ENCODE measurements at regions not wholly inside any gene's neighbourhood (a gene's known extent, or its start where the extent isn't known, plus 50 kb on each side); places are given as distances from the start of the nearest gene placed in this dataset.

DNA sequence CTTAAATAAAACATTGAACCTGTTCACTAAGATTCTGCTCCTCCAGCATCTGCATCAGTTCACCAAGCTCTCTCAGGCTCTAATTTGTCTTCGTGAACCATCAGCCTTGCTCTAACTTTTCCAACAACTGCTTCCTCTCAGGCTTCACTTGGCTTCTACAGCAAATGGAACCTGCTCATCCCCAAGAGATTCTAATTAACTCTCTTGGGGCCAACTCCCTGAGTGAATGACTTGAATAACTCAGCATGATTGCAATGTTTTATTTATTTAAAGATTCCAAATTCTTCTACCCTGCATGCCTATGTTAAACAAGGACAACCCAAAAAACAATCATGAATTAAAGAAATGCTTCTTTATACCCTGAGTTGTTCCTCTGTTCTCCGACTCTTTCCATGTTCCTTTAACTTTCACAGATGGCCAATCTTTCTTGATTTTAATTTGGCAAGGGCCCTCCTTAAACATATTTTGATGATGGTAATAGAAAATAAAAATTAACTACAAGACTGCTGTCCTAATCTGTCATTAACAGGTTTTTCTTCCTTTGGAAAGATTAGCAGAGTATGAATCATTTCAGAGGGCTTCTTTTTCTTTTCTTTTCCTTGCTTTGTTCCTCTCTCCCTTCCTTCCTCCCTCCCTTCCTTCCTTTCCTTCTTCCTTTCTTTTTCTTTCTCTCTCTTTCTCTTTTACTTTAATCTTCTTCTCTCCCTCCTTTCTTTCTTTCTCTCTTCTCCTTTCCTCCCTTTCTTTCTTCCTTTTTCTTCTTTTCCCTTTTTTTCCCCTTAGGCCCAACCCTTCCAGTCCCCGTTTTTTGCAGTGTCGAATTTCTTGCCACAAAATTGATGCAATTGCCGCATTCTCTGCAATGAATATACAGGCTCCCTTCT, 195.0 kb upstream of the RHOBTB1 start:
- H3K4me3 ChIP-seq = no peak overlapping the region
- H3K9me3 ChIP-seq = no peaks in the 10 kb centered on the region
- ATAC-seq (no peak), DNase-seq (no peak)
- H3K27ac ChIP-seq = no peak overlapping the region
- TF ChIP-seq CTCF (IDR thresholded peaks at IDR 0.05) = no peak
- no peaks in the 10 kb centered on the region for H3K4me1 ChIP-seq
- no peaks in the 10 kb centered on the region for H3K27me3 ChIP-seq
- intact Hi-C loops (cut with DNase I) = no loop called here
- H3K36me3 ChIP-seq = no peaks in the 10 kb centered on the region

DNA sequence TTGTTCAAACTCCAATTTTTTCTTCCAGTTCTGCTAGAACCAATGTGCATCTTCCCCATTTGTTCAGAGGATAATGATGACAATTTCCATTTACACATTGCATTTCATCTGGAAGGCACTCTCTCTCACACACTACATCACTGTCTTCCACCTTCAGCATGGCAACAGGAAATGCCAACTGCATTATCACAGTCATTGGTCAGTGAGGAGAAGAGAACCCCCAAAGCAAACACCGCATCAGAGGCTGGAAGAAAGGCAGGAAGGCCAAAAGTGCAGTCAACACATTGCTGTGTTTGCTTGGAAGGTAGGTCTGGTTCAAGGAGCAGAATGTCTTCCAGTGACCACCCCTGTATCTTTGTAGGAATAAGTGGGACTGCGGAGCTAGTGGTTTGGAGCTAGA, 192.2 kb upstream of the RHOBTB1 start:
- H3K4me1 ChIP-seq = no peaks in the 10 kb centered on the region
- intact Hi-C loops (cut with DNase I) = no loop called here
- DNase-seq (no peak), ATAC-seq (no peak)
- H3K9me3 ChIP-seq = no peaks in the 10 kb centered on the region
- H3K27ac ChIP-seq = no peak overlapping the region
- no peak overlapping the region for H3K4me3 ChIP-seq
- no peak for TF ChIP-seq CTCF (IDR thresholded peaks at IDR 0.05)
- H3K27me3 ChIP-seq = no peaks in the 10 kb centered on the region
- no peaks in the 10 kb centered on the region for H3K36me3 ChIP-seq

GRCh38 chr10:61135276-61135721, 191.3 kb upstream of the RHOBTB1 start:
- H3K4me3 ChIP-seq = no peak overlapping the region
- no peak for DNase-seq
- H3K27ac ChIP-seq = no peak overlapping the region
- intact Hi-C loops (cut with DNase I) = no loop called here
- no peaks in the 10 kb centered on the region for H3K4me1 ChIP-seq
- no peaks in the 10 kb centered on the region for H3K27me3 ChIP-seq
- TF ChIP-seq CTCF (IDR thresholded peaks at IDR 0.05) = no peak
- H3K9me3 ChIP-seq = no peaks in the 10 kb centered on the region
- H3K36me3 ChIP-seq = no peaks in the 10 kb centered on the region
- ATAC-seq = no peak

DNA sequence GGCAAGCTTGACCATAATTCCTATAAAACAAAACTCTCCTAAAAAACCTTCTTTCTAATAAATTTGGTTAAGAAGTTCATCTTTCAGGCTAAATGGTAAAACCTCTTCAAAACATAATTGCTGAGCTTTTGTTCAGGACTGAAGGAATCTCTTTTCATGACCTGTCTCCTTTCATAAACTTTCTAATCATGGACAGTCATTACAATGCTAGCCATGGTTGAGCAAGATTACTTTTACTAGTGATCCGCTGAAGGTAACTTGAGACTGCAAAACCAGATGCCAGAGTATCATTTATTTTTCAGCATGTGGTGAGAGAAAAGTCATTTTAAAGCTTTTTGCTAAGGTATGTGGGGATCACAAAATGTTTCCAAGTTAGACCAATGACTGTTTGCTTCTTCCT, 186.4 kb upstream of the RHOBTB1 start:
- no peak for DNase-seq
- H3K4me3 ChIP-seq = no peak overlapping the region
- no peak for ATAC-seq
- intact Hi-C loops (cut with DNase I) = no loop called here
- no peak overlapping the region for H3K27ac ChIP-seq
- no peaks in the 10 kb centered on the region for H3K36me3 ChIP-seq
- H3K9me3 ChIP-seq = no peaks in the 10 kb centered on the region
- no peak for TF ChIP-seq CTCF (IDR thresholded peaks at IDR 0.05)
- H3K27me3 ChIP-seq = no peaks in the 10 kb centered on the region
- H3K4me1 ChIP-seq = no peaks in the 10 kb centered on the region

DNA sequence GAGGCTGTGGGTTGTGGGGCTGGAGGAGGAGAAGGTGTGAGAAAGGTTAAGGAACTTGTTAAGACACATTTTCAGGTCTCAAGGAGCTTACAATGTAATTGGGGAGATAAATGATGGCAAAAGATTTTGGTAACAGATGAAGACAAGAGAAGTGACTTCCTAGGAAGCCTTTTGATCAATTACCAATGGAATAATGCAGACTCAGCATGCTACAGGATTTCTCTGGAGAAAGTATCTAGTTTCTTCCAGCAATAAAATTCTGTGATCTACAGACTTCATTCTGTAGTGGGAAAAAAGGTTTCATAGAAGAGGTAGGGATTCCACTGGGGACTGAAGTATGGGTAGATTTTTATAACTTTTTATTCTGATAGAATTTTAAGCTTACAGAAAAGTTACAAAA, 184.2 kb upstream of the RHOBTB1 start:
- no peak for DNase-seq
- Histone ChIP-seq H3K4me1 (no peaks in the 10 kb centered on the region), H3K4me3 (no peak overlapping the region), H3K27ac (no peak overlapping the region), H3K36me3 (no peaks in the 10 kb centered on the region), H3K9me3 (no peaks in the 10 kb centered on the region), H3K27me3 (no peaks in the 10 kb centered on the region)
- no peak for ATAC-seq
- TF ChIP-seq CTCF (IDR thresholded peaks at IDR 0.05) = no peak
- intact Hi-C loops (cut with DNase I) = no loop called here

All from upper lobe of right lung (tissue), 1 donor.